ENCODE measurements at regions not wholly inside any gene's neighbourhood (a gene's known extent, or its start where the extent isn't known, plus 50 kb on each side); places are given as distances from the start of the nearest gene placed in this dataset.
"Not testable (repeated sequence)": the region's sequence is repeated elsewhere in the genome, so short reads cannot be mapped to it uniquely, and the experiment has no call there.

- no peak for DNase-seq
Observed at GRCh38 chr1:213418268-213419071, 367.4 kb downstream of the RPS6KC1 start.

- DNase-seq, result no peak
Observed at GRCh38 chr1:213419401-213420030, 368.5 kb downstream of the RPS6KC1 start.

- DNase-seq, result not testable (repeated sequence)
Observed at GRCh38 chr1:213421178-213421577, 370.1 kb downstream of the RPS6KC1 start.

- DNase-seq, result no peak
Observed at GRCh38 chr1:213423041-213423440, 372.0 kb downstream of the RPS6KC1 start.

- no peak for DNase-seq
Observed at GRCh38 chr1:213423605-213424004, 372.6 kb downstream of the RPS6KC1 start.

- no peak for DNase-seq
Observed at GRCh38 chr1:213425376-213426030, 374.5 kb downstream of the RPS6KC1 start.

- no peak for DNase-seq
Observed at GRCh38 chr1:213429642-213430041, 378.6 kb downstream of the RPS6KC1 start.

- DNase-seq, result no peak
Observed at GRCh38 chr1:213435715-213436114, 384.7 kb downstream of the RPS6KC1 start.

- no peak for DNase-seq
Observed at GRCh38 chr1:213438339-213438738, 387.3 kb downstream of the RPS6KC1 start.

- no peak for DNase-seq
Observed at GRCh38 chr1:213439703-213440102, 388.7 kb downstream of the RPS6KC1 start.

- no peak for DNase-seq
Observed at GRCh38 chr1:213440766-213441165, 389.7 kb downstream of the RPS6KC1 start.

GRCh38 chr1:213443415-213443814, 392.4 kb downstream of the RPS6KC1 start:
- DNase-seq, result no peak

GRCh38 chr1:213444224-213444623, 393.2 kb downstream of the RPS6KC1 start:
- DNase-seq, result no peak

GRCh38 chr1:213446496-213446895, 395.5 kb downstream of the RPS6KC1 start:
- DNase-seq, result no peak

- DNase-seq, result no peak
Observed at GRCh38 chr1:213448360-213448759, 397.3 kb downstream of the RPS6KC1 start.

- DNase-seq, result no peak
Observed at GRCh38 chr1:213448776-213449175, 397.7 kb downstream of the RPS6KC1 start.

- no peak for DNase-seq
Observed at GRCh38 chr1:213452501-213452900, 401.5 kb downstream of the RPS6KC1 start.

GRCh38 chr1:213457186-213457585, 406.1 kb downstream of the RPS6KC1 start:
- DNase-seq, result no peak

GRCh38 chr1:213457733-213458132, 406.7 kb downstream of the RPS6KC1 start:
- no peak for DNase-seq

- not testable (repeated sequence) for DNase-seq
Observed at GRCh38 chr1:213462374-213462773, 411.3 kb downstream of the RPS6KC1 start.

- no peak for DNase-seq
Observed at GRCh38 chr1:213464786-213465460, 413.9 kb downstream of the RPS6KC1 start.

- no peak for DNase-seq
Observed at GRCh38 chr1:213466541-213466940, 415.5 kb downstream of the RPS6KC1 start.

GRCh38 chr1:213474054-213474453, 423.0 kb downstream of the RPS6KC1 start:
- DNase-seq, result no peak

Data from RPMI8226 (cell line).